ENCODE measurements at regions not wholly inside any gene's neighbourhood (a gene's known extent, or its start where the extent isn't known, plus 50 kb on each side); places are given as distances from the start of the nearest gene placed in this dataset.

- TF ChIP-seq EP300 (IDR thresholded peaks at IDR 0.05) (no peak), CTCF (IDR thresholded peaks at IDR 0.05) (no peak), POLR2A (IDR thresholded peaks at IDR 0.05) (no peak)
Observed at GRCh38 chr16:79981814-79982213, 381.3 kb upstream of the MAF start.
